Mucosa of gallbladder (tissue), 1 donor: ENCODE measurements at regions not wholly inside any gene's neighbourhood (a gene's known extent, or its start where the extent isn't known, plus 50 kb on each side); places are given as distances from the start of the nearest gene placed in this dataset.
"Not testable (repeated sequence)": the region's sequence is repeated elsewhere in the genome, so short reads cannot be mapped to it uniquely, and the experiment has no call there.

ENCODE experiments used
- DNase-seq: peaks from one replicate; pipeline ENCODE4 v3.0.0-alpha.2; 2020; ENCODE audit warnings: low spot score
- donor health status: DM: no; HTN: no; CAD: no.

DNA sequence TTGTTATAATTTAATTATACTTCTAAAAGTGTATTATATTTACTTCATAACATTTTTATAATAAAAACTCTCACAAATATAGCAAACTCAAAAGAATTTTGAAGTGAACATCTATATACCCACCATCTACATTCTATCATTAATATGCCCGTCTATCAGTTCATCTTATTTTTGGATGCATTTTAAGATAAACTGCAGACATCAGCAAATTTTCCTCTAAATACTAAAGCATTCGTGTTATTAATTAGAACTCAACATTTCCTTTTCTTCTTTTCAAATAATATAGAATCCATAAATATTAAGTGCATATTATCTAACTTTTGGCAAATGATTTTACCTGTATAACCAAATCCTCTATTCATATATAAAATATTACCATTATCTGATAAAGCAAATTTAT is 242.9 kb upstream of the BCHE start:
- no peak for DNase-seq

DNA sequence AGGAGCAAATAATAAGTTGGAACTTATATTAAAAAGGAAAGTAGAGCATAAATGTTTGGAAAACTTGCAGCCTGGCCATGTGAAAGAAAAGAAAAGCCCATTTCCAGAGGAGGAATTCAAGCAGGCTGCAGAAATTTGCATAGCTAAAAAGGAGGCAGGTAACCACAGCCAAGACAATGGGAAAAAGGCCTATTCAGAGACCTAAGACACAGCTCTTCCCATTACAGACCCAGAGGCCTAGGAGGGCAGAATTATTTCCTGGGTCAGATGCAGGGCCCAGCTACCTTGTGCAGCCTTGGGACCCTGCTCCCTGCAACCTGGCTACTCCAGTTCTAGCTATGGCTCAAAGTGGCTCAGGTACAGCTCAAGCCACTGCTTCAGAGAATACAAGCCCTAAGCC is 234.6 kb upstream of the BCHE start:
- DNase-seq: no peak

DNA sequence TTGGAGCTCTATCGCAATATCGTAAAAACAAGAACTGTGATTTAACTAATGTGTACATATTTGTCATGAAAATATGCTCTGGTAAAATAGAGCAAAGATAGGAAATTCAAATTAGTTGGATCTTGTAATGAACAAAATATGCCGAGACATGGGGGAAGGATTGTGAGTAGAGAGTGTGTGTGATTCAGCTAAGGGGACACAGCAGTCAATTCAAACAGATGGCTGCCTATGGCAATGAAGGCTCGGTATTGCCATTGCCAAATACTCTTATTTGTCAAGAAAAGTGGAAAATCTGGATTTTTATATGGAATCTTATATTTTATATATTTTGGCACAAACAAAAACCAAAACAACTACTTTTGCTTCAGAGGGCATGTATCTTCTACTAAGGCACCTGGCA is 227.3 kb upstream of the BCHE start:
- no peak for DNase-seq

DNA sequence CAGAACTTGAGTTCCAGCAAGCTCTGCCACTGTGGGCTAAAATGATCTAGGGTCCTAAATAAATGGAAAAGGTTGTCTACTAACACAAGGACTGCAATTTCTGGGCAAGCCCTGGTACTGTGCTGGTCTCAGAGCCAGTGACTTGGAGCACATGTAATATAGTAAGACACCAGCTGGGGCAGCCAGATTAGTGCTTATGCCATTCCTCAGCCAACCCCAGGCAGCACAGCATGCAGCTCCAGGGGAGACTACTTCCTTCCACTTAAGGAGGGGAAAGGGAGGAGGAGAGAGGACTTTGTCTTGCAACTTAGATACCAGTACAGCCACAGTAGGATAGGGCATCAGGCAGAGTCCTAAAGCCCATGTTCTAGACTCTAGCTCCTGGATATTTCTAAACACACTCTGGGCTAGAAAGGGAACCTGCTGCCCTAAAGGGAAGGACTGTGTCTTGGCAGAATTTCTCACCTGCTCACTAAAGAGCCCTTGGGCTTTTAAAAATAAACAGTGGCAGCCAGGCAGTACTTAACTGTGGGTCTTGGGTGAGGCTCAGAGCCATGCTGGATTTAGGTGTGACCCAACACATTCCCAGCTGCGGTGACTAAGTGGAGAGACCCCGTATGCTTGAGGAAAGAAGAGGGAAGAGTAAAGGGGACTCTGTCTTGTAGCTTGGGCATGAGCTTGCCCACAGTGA is 223.7 kb upstream of the BCHE start:
- no peak for DNase-seq

DNA sequence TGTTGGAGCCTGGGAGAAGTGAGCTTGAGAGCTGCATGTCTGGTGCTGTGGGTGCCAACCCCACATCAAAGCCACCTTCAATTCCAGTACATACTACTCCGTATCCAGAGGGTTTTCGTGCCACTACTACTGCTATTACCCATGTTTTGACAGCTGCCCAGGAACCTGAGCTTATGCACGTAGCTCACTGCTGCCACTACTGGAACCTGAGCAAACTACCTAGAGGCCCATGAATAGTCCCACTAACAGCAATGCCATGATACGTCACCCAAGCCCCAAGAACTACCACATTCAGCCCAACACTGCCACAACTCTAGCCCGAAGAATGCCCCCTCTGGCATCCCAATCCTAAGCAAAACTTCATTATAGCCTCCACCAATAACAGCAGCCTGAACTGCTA is 215.2 kb upstream of the BCHE start:
- no peak for DNase-seq

DNA sequence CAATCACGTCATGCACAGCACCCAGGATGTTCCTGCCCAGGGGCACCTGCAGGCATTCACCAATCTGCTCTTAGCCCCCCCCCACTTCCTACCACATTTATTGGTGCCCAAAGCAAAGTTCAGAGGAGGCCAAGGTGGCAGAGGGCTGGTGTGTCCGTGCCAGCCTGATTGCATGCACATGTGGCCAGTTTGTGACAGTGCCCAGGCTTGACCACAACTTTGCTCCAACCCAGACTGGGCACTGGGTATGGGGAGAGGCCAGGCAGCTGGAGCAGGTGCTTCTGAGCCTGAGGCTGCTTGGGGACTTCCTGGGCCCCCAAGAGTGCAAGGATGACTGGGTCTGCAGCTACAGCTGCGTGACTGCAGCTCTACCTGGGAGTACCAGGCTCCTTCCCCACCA is 192.3 kb upstream of the BCHE start:
- DNase-seq: no peak

DNA sequence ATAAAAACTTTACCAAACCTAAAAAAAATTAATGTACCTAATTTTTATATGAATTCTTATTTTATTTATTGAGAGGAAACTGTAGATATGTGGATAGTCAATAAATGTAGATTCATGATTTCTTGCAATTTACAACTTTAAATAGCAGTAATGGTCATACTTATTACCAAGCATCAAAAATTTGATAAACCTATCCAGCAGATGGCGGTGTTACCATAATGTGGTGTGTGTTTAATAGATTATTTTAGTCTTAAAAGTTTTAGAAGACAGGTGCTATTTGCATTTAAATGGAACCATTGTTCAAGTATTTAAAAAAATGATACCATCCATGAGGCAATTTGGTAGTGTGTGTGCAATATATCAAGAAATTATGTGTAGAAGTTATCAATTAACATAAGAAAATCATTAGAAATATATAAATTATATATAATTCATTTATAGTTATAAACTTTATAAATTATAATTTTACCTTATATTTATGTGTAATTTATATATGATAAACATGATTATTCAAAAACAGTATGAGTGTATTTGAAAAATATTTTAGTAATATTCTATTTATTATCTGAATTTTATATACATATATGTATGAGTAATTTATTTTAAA is 176.0 kb upstream of the BCHE start:
- no peak for DNase-seq

DNA sequence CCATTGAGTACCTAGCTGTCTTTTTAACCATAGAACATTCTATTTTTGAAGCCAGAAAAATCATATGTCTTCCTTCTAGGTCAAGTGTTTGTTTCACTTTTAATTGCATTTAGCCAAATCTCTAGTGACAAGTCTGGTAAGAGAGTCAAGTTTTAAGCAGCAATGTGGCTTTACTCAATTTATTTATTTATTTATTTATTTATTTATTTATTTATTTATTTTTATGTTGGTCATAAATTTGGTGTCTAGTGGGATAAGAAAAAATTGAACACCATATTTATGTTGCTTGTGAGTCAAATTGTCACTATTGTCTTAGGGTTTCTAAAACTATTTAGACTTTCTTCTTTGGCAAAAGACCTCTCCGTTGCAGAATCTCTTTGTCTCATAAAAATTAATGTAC is 174.5 kb upstream of the BCHE start:
- no peak for DNase-seq

DNA sequence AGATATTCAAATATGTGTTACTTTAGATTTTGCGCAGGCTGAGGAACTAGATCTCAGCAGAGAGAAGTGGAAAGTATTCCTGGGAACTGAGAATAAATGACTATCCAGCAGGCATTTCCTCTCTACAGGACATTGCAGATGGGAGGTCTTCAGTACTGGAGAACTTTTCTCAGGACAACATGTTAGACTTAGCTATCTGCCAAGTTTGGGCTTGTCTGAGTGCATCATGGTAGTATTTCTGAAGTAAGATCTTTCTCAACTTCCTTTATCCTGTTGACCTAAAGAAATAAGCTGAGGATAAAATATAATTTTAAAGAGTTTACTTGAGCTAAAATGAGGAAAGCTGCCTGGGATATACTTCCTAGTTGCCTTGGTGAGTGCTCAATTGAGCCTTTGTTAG is 167.9 kb upstream of the BCHE start:
- no peak for DNase-seq

DNA sequence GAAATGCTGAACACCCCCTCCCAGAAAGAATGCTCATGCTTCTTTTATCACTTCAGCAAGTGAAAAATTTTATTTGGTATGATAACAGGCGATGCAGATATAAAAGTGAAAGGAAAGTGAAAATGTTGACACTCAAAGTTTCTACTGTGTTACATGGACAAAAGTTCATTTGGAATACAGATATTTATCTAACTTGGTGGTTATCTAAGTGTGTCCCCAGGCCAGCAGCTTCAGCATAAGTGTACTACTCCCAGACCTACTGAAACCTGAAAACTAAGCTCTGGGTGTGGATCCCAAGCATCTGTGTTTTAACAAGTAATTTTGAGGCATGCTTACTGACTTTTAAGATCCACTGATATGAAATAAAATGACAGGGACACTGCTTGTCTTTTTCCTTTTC is 157.1 kb upstream of the BCHE start:
- no peak for DNase-seq

DNA sequence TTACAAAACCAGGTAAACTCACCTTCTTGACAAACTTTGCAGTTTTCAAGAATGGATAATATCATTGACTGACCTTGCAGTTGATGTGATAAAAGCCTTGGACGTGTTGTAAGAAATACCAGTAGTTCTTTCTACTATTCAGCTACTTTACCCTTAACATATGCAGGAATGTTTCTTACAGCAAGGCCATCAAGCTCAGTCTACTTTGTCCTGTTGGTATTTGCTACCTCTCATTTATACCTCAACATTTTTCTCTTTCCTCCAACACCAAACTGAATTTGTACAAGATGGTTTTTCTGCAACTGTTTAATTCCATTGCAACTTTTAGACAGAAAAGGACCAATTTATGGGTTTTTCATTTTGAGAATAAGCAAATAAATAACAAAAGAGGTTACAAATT is 147.4 kb upstream of the BCHE start:
- no peak for DNase-seq

DNA sequence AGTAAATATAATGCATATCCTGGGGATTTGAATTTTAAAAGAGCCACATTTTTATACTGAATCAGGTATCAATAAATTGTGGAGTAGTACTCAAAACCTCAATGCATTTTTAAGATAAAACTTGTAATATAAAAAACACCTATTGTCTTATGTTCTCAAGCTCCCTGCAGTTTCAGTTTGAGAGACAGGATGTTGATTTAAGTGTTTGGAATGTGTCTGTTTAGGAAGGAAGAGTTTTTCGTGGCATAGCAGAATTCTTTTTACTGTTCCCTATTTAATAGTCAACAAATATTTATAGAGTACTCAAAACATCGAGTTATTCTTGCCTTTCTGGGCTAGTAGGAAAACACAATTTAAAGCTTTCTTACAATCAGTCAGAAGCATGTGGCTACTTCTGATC is 146.1 kb upstream of the BCHE start:
- DNase-seq: no peak

DNA sequence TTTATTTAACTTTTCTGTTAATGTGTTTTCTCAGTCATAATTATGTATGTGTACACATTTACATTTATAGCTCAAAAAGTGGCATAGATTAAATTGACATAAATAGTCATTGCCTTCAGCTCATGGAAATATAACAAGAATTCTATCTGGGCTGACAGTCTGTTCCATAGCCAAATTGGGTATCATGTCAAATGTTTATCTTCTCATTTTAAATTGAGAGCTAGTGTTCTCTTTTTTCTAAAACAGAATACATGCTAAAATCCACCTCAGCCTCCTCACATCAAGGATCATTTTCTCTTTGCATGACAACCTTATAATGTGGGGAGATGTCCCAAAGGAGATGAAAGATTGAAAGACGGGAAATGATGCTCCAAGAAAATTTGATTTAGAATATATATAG is 144.1 kb upstream of the BCHE start:
- DNase-seq: no peak

DNA sequence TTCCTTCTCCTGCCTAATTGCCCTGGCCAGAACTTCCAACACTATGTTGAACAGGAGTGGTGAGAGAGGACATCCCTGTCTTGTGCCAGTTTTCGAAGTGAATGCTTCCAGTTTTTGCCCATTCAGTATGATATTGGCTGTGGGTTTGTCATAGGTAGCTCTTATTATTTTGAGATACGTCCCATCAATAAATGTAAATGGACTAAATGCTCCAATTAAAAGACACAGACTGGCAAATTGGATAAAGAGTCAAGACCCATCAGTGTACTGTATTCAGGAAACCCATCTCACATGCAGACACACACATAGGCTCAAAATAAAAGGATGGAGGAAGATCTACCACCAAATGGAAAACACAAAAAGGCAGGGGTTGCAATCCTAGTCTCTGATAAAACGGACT is 123.6 kb upstream of the BCHE start:
- DNase-seq: not testable (repeated sequence)

DNA sequence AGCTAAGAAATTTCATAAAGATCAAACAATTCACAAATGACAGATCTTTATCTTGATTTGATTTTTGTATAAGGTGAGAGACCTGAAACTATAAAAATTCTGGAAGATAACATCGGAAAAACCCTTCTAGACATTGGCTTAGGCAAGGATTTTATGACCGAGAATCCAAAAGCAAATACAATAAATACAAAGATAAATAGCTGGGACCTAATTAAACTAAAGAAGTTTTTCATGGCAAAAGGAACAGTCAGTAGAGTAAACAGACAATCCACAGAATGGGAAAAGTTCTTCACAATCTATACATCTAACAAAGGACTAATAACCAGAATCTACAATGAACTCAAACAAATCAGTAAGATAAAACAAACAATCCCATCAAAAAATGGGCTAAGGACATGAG is 116.9 kb upstream of the BCHE start:
- DNase-seq: no peak

DNA sequence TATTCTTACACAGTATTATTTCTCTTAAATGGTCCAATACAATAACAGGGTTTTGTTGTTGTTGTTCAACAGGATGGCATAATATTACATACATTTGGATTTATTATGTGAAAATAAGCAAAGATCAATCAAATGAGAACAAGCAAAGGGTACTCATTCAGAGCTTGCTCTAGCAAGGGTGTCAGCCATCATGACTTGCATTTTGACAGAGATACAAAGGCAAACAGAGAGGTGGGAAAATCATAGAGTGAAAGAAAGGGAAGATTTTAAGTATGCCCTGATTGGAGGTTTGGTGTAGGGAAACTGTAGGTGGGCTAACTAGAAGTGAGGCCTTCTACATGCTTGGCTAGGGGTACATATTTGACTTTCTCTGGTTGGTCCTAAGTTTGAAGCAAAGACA is 109.1 kb upstream of the BCHE start:
- DNase-seq: no peak

DNA sequence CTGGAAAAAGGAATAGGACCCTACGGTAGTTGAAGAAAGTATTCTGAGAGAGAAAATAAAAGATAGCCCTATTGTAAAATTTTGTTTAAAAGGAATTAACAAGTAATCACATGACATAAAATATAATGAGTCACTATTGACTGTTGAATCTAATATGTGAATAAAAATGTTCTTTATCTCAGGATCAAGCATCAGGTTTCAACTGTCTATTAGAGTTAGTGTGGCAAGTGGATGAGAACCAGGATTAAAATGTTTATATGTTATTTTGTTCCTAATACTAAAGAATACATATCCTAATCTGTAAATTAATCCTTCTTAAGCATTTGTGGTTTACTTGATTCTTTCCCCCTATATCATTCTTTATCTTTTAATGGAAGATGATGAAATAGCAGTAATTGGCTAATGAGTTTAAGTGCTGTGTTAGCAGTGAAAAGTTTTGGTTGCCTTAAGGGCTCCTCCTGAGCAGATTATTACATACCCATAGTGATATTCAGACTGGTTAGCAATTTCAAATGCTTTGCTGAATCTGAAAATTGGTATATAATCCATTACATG is 101.8 kb upstream of the BCHE start:
- DNase-seq: no peak

DNA sequence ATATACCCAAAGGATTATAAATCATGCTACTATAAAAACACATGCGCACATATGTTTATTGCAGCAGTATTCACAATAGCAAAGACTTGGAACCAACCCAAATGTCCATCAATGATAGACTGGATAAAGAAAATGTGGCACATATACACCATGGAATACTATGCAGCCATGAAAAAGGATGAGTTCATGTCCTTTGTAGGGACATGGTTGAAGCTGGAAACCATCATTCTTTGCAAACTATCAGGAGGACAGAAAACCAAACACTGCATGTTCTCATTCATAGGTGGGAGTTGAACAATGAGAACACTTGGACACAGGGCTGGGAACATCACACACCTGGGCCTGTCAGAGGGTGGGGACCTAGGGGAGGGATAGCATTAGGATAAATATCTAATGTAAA is 98.9 kb upstream of the BCHE start:
- not testable (repeated sequence) for DNase-seq

DNA sequence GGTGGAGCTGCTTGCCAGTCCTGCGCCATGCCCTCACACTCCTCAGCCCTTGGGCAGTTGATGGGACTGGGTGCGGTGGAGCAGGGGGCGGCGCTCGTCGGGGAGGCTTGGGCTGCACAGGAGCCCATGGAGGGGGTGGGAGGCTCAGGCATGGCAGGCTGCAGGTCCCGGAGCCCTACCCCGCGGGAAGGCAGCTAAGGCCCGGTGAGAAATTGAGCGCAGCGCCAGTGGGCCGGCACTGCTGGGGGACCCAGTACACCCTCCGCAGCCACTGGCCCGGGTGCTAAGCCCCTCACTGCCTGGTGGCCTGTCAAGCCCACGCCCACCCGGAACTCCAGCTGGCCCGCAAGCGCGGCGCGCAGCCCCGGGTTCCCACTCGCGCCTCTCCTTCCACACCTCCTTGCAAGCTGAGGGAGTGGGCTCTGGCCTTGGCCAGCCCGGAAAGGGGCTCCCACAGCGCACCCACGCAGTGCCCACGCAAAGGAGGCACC is 87.1 kb upstream of the BCHE start:
- not testable (repeated sequence) for DNase-seq

DNA sequence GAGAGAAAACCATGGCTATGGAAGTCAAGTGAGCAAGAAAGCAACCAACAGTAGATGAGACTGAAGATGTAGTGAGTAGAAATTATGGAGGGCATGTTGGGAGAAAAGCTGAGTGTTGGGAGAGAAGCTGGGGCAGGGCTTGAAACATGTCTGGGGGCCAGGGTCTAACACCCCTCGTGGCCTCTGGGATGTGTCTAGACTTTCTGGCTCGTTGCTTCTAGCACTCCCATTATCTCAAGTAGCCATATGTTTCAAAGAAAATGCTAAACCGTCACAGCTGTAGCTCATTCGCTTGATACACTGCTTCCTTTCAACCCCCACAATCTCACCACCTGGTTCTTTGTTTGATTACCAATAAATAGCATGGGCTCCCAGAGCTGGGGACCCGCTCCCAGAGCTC is 83.8 kb upstream of the BCHE start:
- no peak for DNase-seq

DNA sequence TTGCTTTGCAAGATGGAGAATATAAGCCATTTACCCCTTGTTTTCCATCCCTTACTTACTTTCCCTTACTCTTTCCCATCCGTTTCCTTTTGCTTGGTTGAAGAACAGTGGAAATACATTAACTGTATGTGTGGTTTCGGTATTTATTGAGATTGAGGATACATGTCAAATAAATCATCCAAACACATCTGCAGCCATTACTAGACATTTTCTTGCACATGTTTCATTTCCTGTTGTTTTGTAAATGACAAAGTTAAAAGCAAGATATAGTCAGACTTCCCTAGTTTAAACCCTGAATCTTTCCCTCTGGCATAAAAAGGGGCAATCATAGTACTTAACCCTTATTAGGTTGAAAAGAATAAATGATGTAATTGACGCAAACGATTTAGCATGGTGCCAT is 82.1 kb upstream of the BCHE start:
- DNase-seq: no peak

DNA sequence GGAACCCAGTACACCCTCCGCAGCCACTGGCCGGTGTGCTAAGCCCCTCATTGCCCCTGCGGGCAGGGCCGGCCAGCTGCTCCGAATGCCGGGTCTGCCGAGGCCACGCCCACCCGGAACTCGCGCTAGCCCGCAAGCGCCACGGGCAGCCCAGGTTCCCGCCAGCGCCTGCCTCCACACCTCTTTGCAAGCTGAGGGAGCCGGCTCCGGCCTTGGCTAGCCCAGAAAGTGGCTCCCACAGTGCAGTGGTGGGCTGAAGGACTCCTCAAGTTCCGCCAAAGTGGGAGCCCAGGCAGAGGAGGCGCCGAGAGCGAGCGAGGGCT is 81.4 kb upstream of the BCHE start:
- DNase-seq: no peak

DNA sequence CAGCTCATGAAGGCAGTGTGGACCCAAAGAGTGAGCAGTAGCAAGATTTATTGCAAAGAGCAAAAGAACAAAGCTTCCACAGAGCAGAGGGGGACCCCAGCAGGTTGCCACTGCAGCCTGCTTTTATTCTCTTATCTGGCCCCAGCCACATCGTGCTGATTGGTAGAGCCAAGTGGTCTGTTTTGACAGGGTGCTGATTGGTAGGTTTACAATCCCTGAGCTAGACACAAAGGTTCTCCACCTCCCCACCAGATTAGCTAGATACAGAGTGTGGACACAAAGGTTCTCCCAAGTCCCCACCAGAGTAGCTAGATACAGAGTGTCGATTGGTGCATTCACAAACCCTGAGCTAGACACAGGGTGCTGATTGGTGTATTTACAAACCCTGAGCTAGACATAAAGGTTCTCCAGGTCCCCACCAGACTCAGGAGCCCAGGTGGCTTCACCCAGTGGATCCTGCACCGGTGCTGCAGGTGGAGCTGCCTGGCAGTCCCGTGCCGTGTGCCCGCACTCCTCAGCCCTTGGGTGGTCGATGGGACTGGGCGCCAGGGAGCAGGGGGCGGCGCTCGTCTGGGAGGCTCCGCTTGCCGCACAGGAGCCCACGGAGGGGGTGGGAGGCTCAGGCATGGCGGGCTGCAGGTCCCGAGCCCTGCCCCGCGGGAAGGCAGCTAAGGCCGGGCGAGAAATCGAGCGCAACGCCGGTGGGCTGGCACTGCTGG is 80.9 kb upstream of the BCHE start:
- DNase-seq: not testable (repeated sequence)
